ENCODE measurements at regions not wholly inside any gene's neighbourhood (a gene's known extent, or its start where the extent isn't known, plus 50 kb on each side); places are given as distances from the start of the nearest gene placed in this dataset.

GRCh38 chr11:92675303-92675702 lies 294.1 kb upstream of the MTNR1B start:
- Mint-ChIP-seq H3K4me3 (no peak overlapping the region), H3K36me3 (ENCODE audit: low read depth) (peaks cover 26% of the 10 kb centered on the region), H3K27me3 (ENCODE audit: insufficient read depth, low read depth, poor library complexity) (no peaks in the 10 kb centered on the region), H3K9me3 (no peaks in the 10 kb centered on the region), H3K4me1 (peaks cover 3% of the 10 kb centered on the region; the same call in 2 of the 3 replicates), H3K27ac (no peak overlapping the region)
- no peak overlapping the region for H3K4me2 ChIP-seq
- no peaks in the 10 kb centered on the region for H3F3A ChIP-seq (replicated peaks; ENCODE audit: low read depth)
- H3K4me3 ChIP-seq, result no peak overlapping the region
- no peaks in the 10 kb centered on the region for H3K79me2 ChIP-seq (replicated peaks; ENCODE audit: insufficient read depth)
- no peak overlapping the region for H2AFZ ChIP-seq
- no peaks in the 10 kb centered on the region; the same call in 1 of the 2 replicates for H3K9me2 ChIP-seq (ENCODE audit: insufficient read depth)
- H3K27ac ChIP-seq (ENCODE audit: low read depth), result no peak overlapping the region
- ATAC-seq, result no peak
- H3K4me1 ChIP-seq (ENCODE audit: insufficient read depth), result peaks cover under 1% of the 10 kb centered on the region; the same call in 1 of the 2 replicates
- H3K36me3 ChIP-seq (ENCODE audit: insufficient read depth), result no peaks in the 10 kb centered on the region
- no peaks in the 10 kb centered on the region for H3K27me3 ChIP-seq (ENCODE audit: insufficient read depth)
- no peaks in the 10 kb centered on the region; the same call in 1 of the 2 replicates for H4K20me1 ChIP-seq (replicated peaks; ENCODE audit: insufficient read depth)
- no peak for DNase-seq (ENCODE audit: low spot score)
- TF ChIP-seq ETS1 (IDR thresholded peaks at IDR 0.05), result no peak
- no peak for TF ChIP-seq CTCF (conservative IDR thresholded peaks at IDR 0.05; ENCODE audit: low read depth in 2 of 2)
- no peak for TF ChIP-seq EZH2 (IDR thresholded peaks at IDR 0.05; ENCODE audit: low read depth, unreplicated experiment)
- TF ChIP-seq CREB1 (CRISPR knock-in tag; IDR thresholded peaks at IDR 0.05; ENCODE audit: low read depth), result no peak
- no peak for TF ChIP-seq POLR2AphosphoS5 (IDR thresholded peaks at IDR 0.05; ENCODE audit: low read depth)
- TF ChIP-seq, protein P1, sequence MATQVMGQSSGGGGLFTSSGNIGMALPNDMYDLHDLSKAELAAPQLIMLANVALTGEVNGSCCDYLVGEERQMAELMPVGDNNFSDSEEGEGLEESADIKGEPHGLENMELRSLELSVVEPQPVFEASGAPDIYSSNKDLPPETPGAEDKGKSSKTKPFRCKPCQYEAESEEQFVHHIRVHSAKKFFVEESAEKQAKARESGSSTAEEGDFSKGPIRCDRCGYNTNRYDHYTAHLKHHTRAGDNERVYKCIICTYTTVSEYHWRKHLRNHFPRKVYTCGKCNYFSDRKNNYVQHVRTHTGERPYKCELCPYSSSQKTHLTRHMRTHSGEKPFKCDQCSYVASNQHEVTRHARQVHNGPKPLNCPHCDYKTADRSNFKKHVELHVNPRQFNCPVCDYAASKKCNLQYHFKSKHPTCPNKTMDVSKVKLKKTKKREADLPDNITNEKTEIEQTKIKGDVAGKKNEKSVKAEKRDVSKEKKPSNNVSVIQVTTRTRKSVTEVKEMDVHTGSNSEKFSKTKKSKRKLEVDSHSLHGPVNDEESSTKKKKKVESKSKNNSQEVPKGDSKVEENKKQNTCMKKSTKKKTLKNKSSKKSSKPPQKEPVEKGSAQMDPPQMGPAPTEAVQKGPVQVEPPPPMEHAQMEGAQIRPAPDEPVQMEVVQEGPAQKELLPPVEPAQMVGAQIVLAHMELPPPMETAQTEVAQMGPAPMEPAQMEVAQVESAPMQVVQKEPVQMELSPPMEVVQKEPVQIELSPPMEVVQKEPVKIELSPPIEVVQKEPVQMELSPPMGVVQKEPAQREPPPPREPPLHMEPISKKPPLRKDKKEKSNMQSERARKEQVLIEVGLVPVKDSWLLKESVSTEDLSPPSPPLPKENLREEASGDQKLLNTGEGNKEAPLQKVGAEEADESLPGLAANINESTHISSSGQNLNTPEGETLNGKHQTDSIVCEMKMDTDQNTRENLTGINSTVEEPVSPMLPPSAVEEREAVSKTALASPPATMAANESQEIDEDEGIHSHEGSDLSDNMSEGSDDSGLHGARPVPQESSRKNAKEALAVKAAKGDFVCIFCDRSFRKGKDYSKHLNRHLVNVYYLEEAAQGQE (IDR thresholded peaks at IDR 0.05; ENCODE audit: unreplicated experiment), result no peak

- no peak for ATAC-seq
- no peaks in the 10 kb centered on the region for H3K79me2 ChIP-seq (replicated peaks; ENCODE audit: insufficient read depth)
- no peak overlapping the region for H3K27ac ChIP-seq (ENCODE audit: low read depth)
- Mint-ChIP-seq H3K27me3 (ENCODE audit: insufficient read depth, low read depth, poor library complexity) (no peaks in the 10 kb centered on the region), H3K4me1 (peaks cover under 1% of the 10 kb centered on the region; the same call in 1 of the 3 replicates), H3K4me3 (no peak overlapping the region), H3K36me3 (ENCODE audit: low read depth) (peaks cover 27% of the 10 kb centered on the region), H3K27ac (no peak overlapping the region), H3K9me3 (no peaks in the 10 kb centered on the region)
- no peaks in the 10 kb centered on the region for H3K27me3 ChIP-seq (ENCODE audit: insufficient read depth)
- TF ChIP-seq, protein P1 (IDR thresholded peaks at IDR 0.05; ENCODE audit: unreplicated experiment), result no peak
- TF ChIP-seq ZNF331 (CRISPR knock-in tag; IDR thresholded peaks at IDR 0.05; ENCODE audit: low read depth) (no peak), EZH2 (IDR thresholded peaks at IDR 0.05; ENCODE audit: low read depth, unreplicated experiment) (no peak), EZH2phosphoT487 (IDR thresholded peaks at IDR 0.05; ENCODE audit: unreplicated experiment) (no peak), CREB1 (CRISPR knock-in tag; IDR thresholded peaks at IDR 0.05; ENCODE audit: low read depth) (no peak)
- no peaks in the 10 kb centered on the region; the same call in 1 of the 2 replicates for H3K4me1 ChIP-seq (ENCODE audit: insufficient read depth)
- H4K20me1 ChIP-seq (replicated peaks; ENCODE audit: insufficient read depth), result no peaks in the 10 kb centered on the region; the same call in 1 of the 2 replicates
- H3K4me3 ChIP-seq, result no peak overlapping the region
- H3K36me3 ChIP-seq (ENCODE audit: insufficient read depth), result no peaks in the 10 kb centered on the region
- H2AFZ ChIP-seq, result no peak overlapping the region
- H3K4me2 ChIP-seq, result no peak overlapping the region
- H3F3A ChIP-seq (replicated peaks; ENCODE audit: low read depth), result no peaks in the 10 kb centered on the region
- H3K9me2 ChIP-seq (ENCODE audit: insufficient read depth), result no peaks in the 10 kb centered on the region; the same call in 1 of the 2 replicates
- DNase-seq (ENCODE audit: low spot score), result no peak
These were observed 293.6 kb upstream of the MTNR1B start for GRCh38 chr11:92675810-92676209.

Measured in GM23338 (cell line).